Skeletal muscle tissue (tissue), 3 donors: ENCODE measurements at regions not wholly inside any gene's neighbourhood (a gene's known extent, or its start where the extent isn't known, plus 50 kb on each side); places are given as distances from the start of the nearest gene placed in this dataset.
"Not testable (repeated sequence)": the region's sequence is repeated elsewhere in the genome, so short reads cannot be mapped to it uniquely, and the experiment has no call there.

Source experiments
- H3K27ac ChIP-seq: one replicate; pipeline ENCODE4 v1.7.0; 2013; ENCODE audit warnings: mild to moderate bottlenecking, low read depth, low read length, inconsistent platforms
- H3K27me3 ChIP-seq, 3 donors: one replicate each; pipeline ENCODE4 v1.7.0; 2013; ENCODE audit warnings: low read length in 3 of 3; ENCODE audit not compliant: control insufficient read depth in 3 of 3, insufficient read depth in 3 of 3
- H3K36me3 ChIP-seq, 3 donors: one replicate each; pipeline ENCODE4 v1.7.0; 2013; ENCODE audit warnings: low read length in 3 of 3; ENCODE audit not compliant: control insufficient read depth in 3 of 3, insufficient read depth in 3 of 3
- H3K4me1 ChIP-seq, 3 donors: one replicate each; pipeline ENCODE4 v1.7.0; 2013; ENCODE audit warnings: low read length in 3 of 3, mild to moderate bottlenecking in 3 of 3; ENCODE audit not compliant: control insufficient read depth in 3 of 3, insufficient read depth in 3 of 3
- H3K4me3 ChIP-seq, 3 donors: one replicate each; pipeline ENCODE4 v1.7.0; 2013; ENCODE audit warnings: low read length in 3 of 3
- H3K9ac ChIP-seq, 3 donors: one replicate each; pipeline ENCODE4 v1.7.0; 2013; ENCODE audit warnings: low read length in 3 of 3, mild to moderate bottlenecking in 3 of 3, moderate library complexity in 2 of 3, low read depth in 1 of 3
- H3K9me3 ChIP-seq, 3 donors: one replicate each; pipeline ENCODE4 v1.7.0; 2013; ENCODE audit warnings: low read length in 3 of 3; ENCODE audit not compliant: control insufficient read depth in 3 of 3
- donor health status: Osteomylitis.

- H3K4me1 ChIP-seq, result no peaks in the 10 kb centered on the region
- no peak overlapping the region for H3K27ac ChIP-seq
- no peak overlapping the region for H3K9ac ChIP-seq
- no peaks in the 10 kb centered on the region for H3K36me3 ChIP-seq
- H3K27me3 ChIP-seq, result peaks cover 0 to 2% (median 0%) of the 10 kb centered on the region in 3 donors
- H3K4me3 ChIP-seq, result no peak overlapping the region
- no peaks in the 10 kb centered on the region for H3K9me3 ChIP-seq
These were observed 242.4 kb upstream of the ST6GAL2 start for GRCh38 chr2:107128381-107128780.

GRCh38 chr2:107132070-107132469 is 246.1 kb upstream of the ST6GAL2 start:
- Histone ChIP-seq H3K27me3 (peaks cover 0 to 2% (median 0%) of the 10 kb centered on the region in 3 donors), H3K9ac (no peak overlapping the region), H3K36me3 (no peaks in the 10 kb centered on the region), H3K4me1 (no peaks in the 10 kb centered on the region), H3K9me3 (no peaks in the 10 kb centered on the region), H3K4me3 (no peak overlapping the region), H3K27ac (no peak overlapping the region)

GRCh38 chr2:107132746-107133145 is 246.8 kb upstream of the ST6GAL2 start:
- no peaks in the 10 kb centered on the region for H3K9me3 ChIP-seq
- H3K27ac ChIP-seq, result no peak overlapping the region
- H3K4me3 ChIP-seq, result no peak overlapping the region
- H3K4me1 ChIP-seq, result no peaks in the 10 kb centered on the region
- peaks cover 0 to 2% (median 0%) of the 10 kb centered on the region in 3 donors for H3K27me3 ChIP-seq
- H3K9ac ChIP-seq, result no peak overlapping the region
- H3K36me3 ChIP-seq, result no peaks in the 10 kb centered on the region

GRCh38 chr2:107133412-107133811 is 247.4 kb upstream of the ST6GAL2 start:
- Histone ChIP-seq H3K4me1 (no peaks in the 10 kb centered on the region), H3K9me3 (no peaks in the 10 kb centered on the region), H3K36me3 (no peaks in the 10 kb centered on the region), H3K27me3 (no peaks in the 10 kb centered on the region), H3K4me3 (no peak overlapping the region), H3K27ac (no peak overlapping the region), H3K9ac (no peak overlapping the region)

GRCh38 chr2:107136733-107137132 is 250.8 kb upstream of the ST6GAL2 start:
- H3K27ac ChIP-seq, result no peak overlapping the region
- H3K27me3 ChIP-seq, result no peaks in the 10 kb centered on the region
- H3K4me1 ChIP-seq, result no peaks in the 10 kb centered on the region
- H3K9ac ChIP-seq, result no peak overlapping the region
- no peaks in the 10 kb centered on the region for H3K9me3 ChIP-seq
- H3K4me3 ChIP-seq, result no peak overlapping the region
- no peaks in the 10 kb centered on the region for H3K36me3 ChIP-seq

GRCh38 chr2:107137706-107138105 is 251.7 kb upstream of the ST6GAL2 start:
- H3K27me3 ChIP-seq, result no peaks in the 10 kb centered on the region
- H3K9me3 ChIP-seq, result no peaks in the 10 kb centered on the region
- no peak overlapping the region for H3K27ac ChIP-seq
- H3K4me3 ChIP-seq, result no peak overlapping the region
- H3K9ac ChIP-seq, result no peak overlapping the region
- no peaks in the 10 kb centered on the region for H3K36me3 ChIP-seq
- no peaks in the 10 kb centered on the region for H3K4me1 ChIP-seq

GRCh38 chr2:107146181-107146580 is 260.2 kb upstream of the ST6GAL2 start:
- H3K36me3 ChIP-seq, result no peaks in the 10 kb centered on the region
- no peaks in the 10 kb centered on the region for H3K27me3 ChIP-seq
- H3K4me1 ChIP-seq, result no peaks in the 10 kb centered on the region
- H3K9ac ChIP-seq, result no peak overlapping the region
- H3K9me3 ChIP-seq, result no peaks in the 10 kb centered on the region
- no peak overlapping the region for H3K27ac ChIP-seq
- no peak overlapping the region for H3K4me3 ChIP-seq

GRCh38 chr2:107146645-107147044 is 260.7 kb upstream of the ST6GAL2 start:
- H3K4me1 ChIP-seq, H3K27ac ChIP-seq, H3K36me3 ChIP-seq, H3K9me3 ChIP-seq, H3K27me3 ChIP-seq, H3K4me3 ChIP-seq, H3K9ac ChIP-seq: not testable (repeated sequence)

- Histone ChIP-seq H3K27ac (no peak overlapping the region), H3K4me3 (no peak overlapping the region), H3K4me1 (no peaks in the 10 kb centered on the region), H3K27me3 (no peaks in the 10 kb centered on the region), H3K9ac (no peak overlapping the region), H3K9me3 (no peaks in the 10 kb centered on the region), H3K36me3 (no peaks in the 10 kb centered on the region)
These were observed 262.1 kb upstream of the ST6GAL2 start for GRCh38 chr2:107148055-107148454.

- no peaks in the 10 kb centered on the region for H3K36me3 ChIP-seq
- no peaks in the 10 kb centered on the region for H3K27me3 ChIP-seq
- H3K9ac ChIP-seq, result no peak overlapping the region
- no peak overlapping the region for H3K27ac ChIP-seq
- H3K4me1 ChIP-seq, result no peaks in the 10 kb centered on the region
- no peak overlapping the region for H3K4me3 ChIP-seq
- no peaks in the 10 kb centered on the region for H3K9me3 ChIP-seq
These were observed 262.5 kb upstream of the ST6GAL2 start for GRCh38 chr2:107148496-107148895.
